Endothelial cell of umbilical vein (primary cell): ENCODE measurements at regions not wholly inside any gene's neighbourhood (a gene's known extent, or its start where the extent isn't known, plus 50 kb on each side); places are given as distances from the start of the nearest gene placed in this dataset.

ENCODE experiments used
- BruUV-seq: library from RNA; stranded (reverse); fragments of 400-500 nt; replicated peaks from 2 replicates; lab custom pipeline; 2021; lab: Mats Ljungman, UMichigan
- CTCF ChIA-PET: fragments of 300-600, 350-600 bp; sonication (Branson Sonifier 250); formaldehyde crosslinking; loops from one replicate; lab custom pipeline; 2021; ENCODE audit warnings: antibody characterized with exemption, inconsistent platforms; lab: Charles Lee
- POLR2A ChIA-PET: fragments of 300-600, 350-600 bp; sonication (Branson Sonifier 250); formaldehyde crosslinking; loops from one replicate; lab custom pipeline; 2021; ENCODE audit warnings: antibody characterized with exemption, inconsistent platforms; lab: Charles Lee
- DNase-seq: peaks from one replicate; pipeline ENCODE4 v3.0.0-alpha.2; 2011; ENCODE audit warnings: low read depth, low spot score
- FAIRE-seq: peaks from 2 replicates; lab custom pipeline; 2011; peaks lifted over from hg19 to GRCh38; lab: Jason Lieb, UNC
- H2AFZ ChIP-seq: 2 replicates; pipeline ENCODE4 v1.6.0; 2012; ENCODE audit warnings: low read depth, low read length, control low read depth, inconsistent platforms
- H3K27ac ChIP-seq: 2 replicates; pipeline ENCODE4 v1.5.1; 2011; ENCODE audit warnings: low read depth, mild to moderate bottlenecking, control low read depth, low read length, moderate library complexity; ENCODE audit not compliant: insufficient read depth
- H3K27me3 ChIP-seq, 2 experiments: 2 replicates each; pipeline versions ENCODE4 v1.6.0 to v1.6.1; 2011; ENCODE audit warnings: low read length in 2 of 2, mixed read lengths in 1 of 2; ENCODE audit not compliant: control insufficient read depth in 2 of 2, insufficient read depth in 2 of 2
- H3K36me3 ChIP-seq, 2 experiments: 2 replicates in 1 of 2; 3 replicates in 1 of 2; pipeline ENCODE4 v1.5.1; 2011; ENCODE audit warnings: low read length in 2 of 2, mild to moderate bottlenecking in 1 of 2, moderate library complexity in 1 of 2; ENCODE audit not compliant: control insufficient read depth in 2 of 2, insufficient read depth in 2 of 2; ENCODE audit errors: extremely low read depth in 1 of 2
- H3K4me1 ChIP-seq: 3 replicates; pipeline ENCODE4 v1.5.1; 2011; ENCODE audit warnings: mild to moderate bottlenecking, low read length; ENCODE audit not compliant: control insufficient read depth, insufficient read depth; ENCODE audit errors: extremely low read depth
- H3K4me2 ChIP-seq: 2 replicates; pipeline ENCODE4 v1.6.1; 2011; ENCODE audit warnings: low read length, control low read depth, mixed read lengths; ENCODE audit not compliant: insufficient read depth
- H3K4me3 ChIP-seq, 3 experiments: fragments of 200-600 bp in 1 of 3; sonication (generic), shearing (Covaris generic) in 1 of 3; replicated peaks in 1 of 3; 2 replicates each; pipeline ENCODE4 v1.5.1; 2011 to 2016; ENCODE audit warnings: control low read depth in 3 of 3, low read length in 3 of 3, mild to moderate bottlenecking in 2 of 3, inconsistent platforms in 1 of 3, low read depth in 1 of 3, moderate library complexity in 1 of 3; ENCODE audit not compliant: insufficient read depth in 1 of 3
- H3K79me2 ChIP-seq: 2 replicates; pipeline ENCODE4 v1.6.0; 2012; ENCODE audit warnings: low read length, inconsistent platforms; ENCODE audit not compliant: control insufficient read depth, insufficient read depth
- H3K9ac ChIP-seq: replicated peaks from 2 replicates; pipeline ENCODE3; 2011; ENCODE audit warnings: low read length, control low read depth; ENCODE audit not compliant: insufficient read depth; ENCODE audit errors: extremely low read depth
- H3K9me1 ChIP-seq: replicated peaks from 3 replicates; pipeline ENCODE4 v1.6.0; 2011; ENCODE audit warnings: mild to moderate bottlenecking, low read length; ENCODE audit not compliant: control insufficient read depth, insufficient read depth; ENCODE audit errors: extremely low read depth
- H3K9me3 ChIP-seq: replicated peaks from 2 replicates; pipeline ENCODE4 v1.5.1; 2012; ENCODE audit warnings: low read length, inconsistent platforms; ENCODE audit not compliant: control insufficient read depth, insufficient read depth
- H4K20me1 ChIP-seq: replicated peaks from 2 replicates; pipeline ENCODE3; 2011; ENCODE audit warnings: mild to moderate bottlenecking, low read length; ENCODE audit not compliant: control insufficient read depth, insufficient read depth; ENCODE audit errors: extremely low read depth
- EZH2 ChIP-seq: IDR thresholded peaks from 2 replicates; pipeline ENCODE4 v1.6.1; 2012; ENCODE audit warnings: borderline replicate concordance, low read depth, mild to moderate bottlenecking, moderate library complexity, low read length, inconsistent platforms; ENCODE audit not compliant: severe bottlenecking
- FOS ChIP-seq: IDR thresholded peaks from 2 replicates; pipeline ENCODE4 v1.6.1; 2011; ENCODE audit warnings: mild to moderate bottlenecking, low read length, moderate library complexity, borderline replicate concordance; ENCODE audit not compliant: insufficient read depth
- GATA2 ChIP-seq: IDR thresholded peaks from 2 replicates; pipeline ENCODE4 v1.7.0; 2011; ENCODE audit warnings: low read depth, mild to moderate bottlenecking, moderate library complexity, mixed read lengths, low read length; ENCODE audit not compliant: insufficient read length, insufficient read depth
- JUN ChIP-seq: IDR thresholded peaks from 2 replicates; pipeline ENCODE4 v1.6.1; 2011; ENCODE audit warnings: borderline replicate concordance, low read depth; ENCODE audit not compliant: insufficient read length, insufficient read depth
- MAX ChIP-seq: IDR thresholded peaks from 2 replicates; pipeline ENCODE4 v1.6.1; 2011; ENCODE audit not compliant: insufficient read depth, insufficient read length
- MYC ChIP-seq: IDR thresholded peaks from one replicate; pipeline ENCODE4 v1.6.1; 2011; ENCODE audit warnings: mild to moderate bottlenecking, low read depth, low read length
- POLR2A ChIP-seq: IDR thresholded peaks from 2 replicates; pipeline ENCODE4 v1.6.1; 2012; ENCODE audit warnings: low read depth, mild to moderate bottlenecking, control low read depth, low read length
- POLR2AphosphoS5 ChIP-seq: IDR thresholded peaks from 2 replicates; pipeline ENCODE4 v1.6.1; 2012; ENCODE audit warnings: low read depth, mild to moderate bottlenecking, control low read depth, low read length, moderate library complexity; ENCODE audit not compliant: insufficient read depth
- dilution Hi-C: fragments of 300-500 bp; cut with MboI; formaldehyde crosslinking; loops from one replicate; pipeline ENCODE4 v1.15.0; 2019; ENCODE audit warnings: low sequenced_read_pairs; ENCODE audit not compliant: extremely low pct_ligation_motif_present
- intact Hi-C: fragments of 100-400 bp; cut with micrococcal nuclease; formaldehyde crosslinking; loops from one replicate; pipeline ENCODE4 v1.10.0; 2022
- TF ChIP-seq, protein P1 (sequence below), 2 donors: IDR thresholded peaks; 1 replicate in 1 of 2; 2 replicates in 1 of 2; pipeline ENCODE4 v1.5.1; 2011; ENCODE audit warnings: low read length in 2 of 2, mild to moderate bottlenecking in 2 of 2, moderate library complexity in 2 of 2, control low read depth in 1 of 2, inconsistent platforms in 1 of 2, low read depth in 1 of 2; ENCODE audit not compliant: insufficient read depth in 1 of 2; ENCODE audit errors: extremely low read depth in 1 of 2

DNA sequence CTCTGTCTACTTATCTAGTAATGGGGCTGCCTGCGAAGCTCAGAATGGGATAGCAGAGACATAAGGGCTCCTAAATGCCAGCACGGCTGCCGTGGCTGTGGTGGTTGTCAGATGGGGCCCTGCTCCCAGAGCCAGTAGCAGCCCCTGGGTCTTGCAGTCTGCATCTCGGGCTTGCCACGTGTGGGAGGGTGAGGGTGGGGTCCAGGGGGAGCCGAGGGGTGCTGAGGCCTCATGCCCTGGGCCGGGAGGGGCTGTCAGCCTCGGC is 88.8 kb upstream of the GSE1 start:
- H3K9me3 ChIP-seq: no peaks in the 10 kb centered on the region
- intact Hi-C loops: no loop called here
- no peaks in the 10 kb centered on the region for H3K79me2 ChIP-seq
- DNase-seq (no peak), FAIRE-seq (no peak)
- H3K4me2 ChIP-seq: no peak overlapping the region
- H3K4me1 ChIP-seq: no peaks in the 10 kb centered on the region
- H3K9me1 ChIP-seq: no peaks in the 10 kb centered on the region
- BruUV-seq: no TSS peak
- TF ChIP-seq POLR2A (no peak), FOS (no peak), MYC (no peak), POLR2AphosphoS5 (no peak), JUN (no peak), MAX (no peak), EZH2 (no peak), GATA2 (no peak)
- TF ChIP-seq, protein P1, sequence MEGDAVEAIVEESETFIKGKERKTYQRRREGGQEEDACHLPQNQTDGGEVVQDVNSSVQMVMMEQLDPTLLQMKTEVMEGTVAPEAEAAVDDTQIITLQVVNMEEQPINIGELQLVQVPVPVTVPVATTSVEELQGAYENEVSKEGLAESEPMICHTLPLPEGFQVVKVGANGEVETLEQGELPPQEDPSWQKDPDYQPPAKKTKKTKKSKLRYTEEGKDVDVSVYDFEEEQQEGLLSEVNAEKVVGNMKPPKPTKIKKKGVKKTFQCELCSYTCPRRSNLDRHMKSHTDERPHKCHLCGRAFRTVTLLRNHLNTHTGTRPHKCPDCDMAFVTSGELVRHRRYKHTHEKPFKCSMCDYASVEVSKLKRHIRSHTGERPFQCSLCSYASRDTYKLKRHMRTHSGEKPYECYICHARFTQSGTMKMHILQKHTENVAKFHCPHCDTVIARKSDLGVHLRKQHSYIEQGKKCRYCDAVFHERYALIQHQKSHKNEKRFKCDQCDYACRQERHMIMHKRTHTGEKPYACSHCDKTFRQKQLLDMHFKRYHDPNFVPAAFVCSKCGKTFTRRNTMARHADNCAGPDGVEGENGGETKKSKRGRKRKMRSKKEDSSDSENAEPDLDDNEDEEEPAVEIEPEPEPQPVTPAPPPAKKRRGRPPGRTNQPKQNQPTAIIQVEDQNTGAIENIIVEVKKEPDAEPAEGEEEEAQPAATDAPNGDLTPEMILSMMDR (IDR thresholded peaks at IDR 0.05; ENCODE audit: extremely low read depth in 1 of 2, insufficient read depth in 1 of 2, low read depth in 1 of 2, low read length in 2 of 2): no peak
- H3K27me3 ChIP-seq: no peaks in the 10 kb centered on the region
- no peaks in the 10 kb centered on the region for H3K36me3 ChIP-seq
- dilution Hi-C loops: no loop called here
- ChIA-PET POLR2A (no interaction called here), CTCF (interaction anchor here (1.6 kb wide), 1 partner anchor 92 kb away, joined by 3 read pairs; no protein-coding TSS in a partner anchor)
- no peaks in the 10 kb centered on the region for H4K20me1 ChIP-seq
- H3K9ac ChIP-seq: no peak overlapping the region
- H3K4me3 ChIP-seq: no peak overlapping the region
- no peak overlapping the region for H3K27ac ChIP-seq
- H2AFZ ChIP-seq: no peak overlapping the region
